ENCODE measurements at regions not wholly inside any gene's neighbourhood (a gene's known extent, or its start where the extent isn't known, plus 50 kb on each side); places are given as distances from the start of the nearest gene placed in this dataset.
"Not testable (repeated sequence)": the region's sequence is repeated elsewhere in the genome, so short reads cannot be mapped to it uniquely, and the experiment has no call there.

GRCh38 chrX:115840729-115841409, 279.9 kb downstream of the PLS3 start:
- H3K4me3 ChIP-seq (ENCODE audit: low read depth in 1 of 2, low read length in 2 of 2); H3K9me3 ChIP-seq (ENCODE audit: control insufficient read depth in 1 of 2, low read length in 2 of 2); H3K4me1 ChIP-seq (ENCODE audit: control insufficient read depth in 1 of 2, insufficient read depth in 2 of 2, low read length in 2 of 2); H3K36me3 ChIP-seq (ENCODE audit: control insufficient read depth in 1 of 2, insufficient read depth in 2 of 2, low read length in 2 of 2); H3K27ac ChIP-seq (ENCODE audit: low read length); H3K27me3 ChIP-seq (ENCODE audit: low read depth, low read length): not testable (repeated sequence)

GRCh38 chrX:115850986-115851385, 290.0 kb downstream of the PLS3 start:
- H3K4me3 ChIP-seq (ENCODE audit: low read depth in 1 of 2, low read length in 2 of 2) = not testable (repeated sequence)

GRCh38 chrX:115853260-115853659, 292.3 kb downstream of the PLS3 start:
- H3K27me3 ChIP-seq (ENCODE audit: low read depth, low read length); H3K36me3 ChIP-seq (ENCODE audit: control insufficient read depth in 1 of 2, insufficient read depth in 2 of 2, low read length in 2 of 2); H3K4me1 ChIP-seq (ENCODE audit: control insufficient read depth in 1 of 2, insufficient read depth in 2 of 2, low read length in 2 of 2); H3K27ac ChIP-seq (ENCODE audit: low read length); H3K4me3 ChIP-seq (ENCODE audit: low read depth in 1 of 2, low read length in 2 of 2); H3K9me3 ChIP-seq (ENCODE audit: control insufficient read depth in 1 of 2, low read length in 2 of 2): not testable (repeated sequence)

More at GRCh38 chrX:115850986-115851385, 290.0 kb downstream of the PLS3 start:
- H3K27me3 ChIP-seq (ENCODE audit: low read depth, low read length); H3K27ac ChIP-seq (ENCODE audit: low read length); H3K9me3 ChIP-seq (ENCODE audit: control insufficient read depth in 1 of 2, low read length in 2 of 2); H3K36me3 ChIP-seq (ENCODE audit: control insufficient read depth in 1 of 2, insufficient read depth in 2 of 2, low read length in 2 of 2); H3K4me1 ChIP-seq (ENCODE audit: control insufficient read depth in 1 of 2, insufficient read depth in 2 of 2, low read length in 2 of 2): not testable (repeated sequence)

- not testable (repeated sequence) for H3K27ac ChIP-seq (ENCODE audit: low read length); H3K4me1 ChIP-seq (ENCODE audit: control insufficient read depth in 1 of 2, insufficient read depth in 2 of 2, low read length in 2 of 2); H3K36me3 ChIP-seq (ENCODE audit: control insufficient read depth in 1 of 2, insufficient read depth in 2 of 2, low read length in 2 of 2); H3K27me3 ChIP-seq (ENCODE audit: low read depth, low read length); H3K4me3 ChIP-seq (ENCODE audit: low read depth in 1 of 2, low read length in 2 of 2); H3K9me3 ChIP-seq (ENCODE audit: control insufficient read depth in 1 of 2, low read length in 2 of 2)
These were observed 289.4 kb upstream of the AGTR2 start for GRCh38 chrX:115881170-115881569.

- H3K4me1 ChIP-seq (ENCODE audit: control insufficient read depth in 1 of 2, insufficient read depth in 2 of 2, low read length in 2 of 2); H3K27me3 ChIP-seq (ENCODE audit: low read depth, low read length); H3K36me3 ChIP-seq (ENCODE audit: control insufficient read depth in 1 of 2, insufficient read depth in 2 of 2, low read length in 2 of 2); H3K9me3 ChIP-seq (ENCODE audit: control insufficient read depth in 1 of 2, low read length in 2 of 2); H3K4me3 ChIP-seq (ENCODE audit: low read depth in 1 of 2, low read length in 2 of 2); H3K27ac ChIP-seq (ENCODE audit: low read length): not testable (repeated sequence)
These were observed 286.4 kb upstream of the AGTR2 start for GRCh38 chrX:115884121-115884520.

- H3K36me3 ChIP-seq (ENCODE audit: control insufficient read depth in 1 of 2, insufficient read depth in 2 of 2, low read length in 2 of 2); H3K4me3 ChIP-seq (ENCODE audit: low read depth in 1 of 2, low read length in 2 of 2); H3K4me1 ChIP-seq (ENCODE audit: control insufficient read depth in 1 of 2, insufficient read depth in 2 of 2, low read length in 2 of 2); H3K27me3 ChIP-seq (ENCODE audit: low read depth, low read length); H3K27ac ChIP-seq (ENCODE audit: low read length): not testable (repeated sequence)
- H3K9me3 ChIP-seq (ENCODE audit: control insufficient read depth in 1 of 2, low read length in 2 of 2) = peaks cover 0 to 11% of the 10 kb centered on the region in 2 donors
These were observed 282.5 kb upstream of the AGTR2 start for GRCh38 chrX:115888041-115888440.

- H3K9me3 ChIP-seq (ENCODE audit: control insufficient read depth in 1 of 2, low read length in 2 of 2) = peaks cover 0 to 12% of the 10 kb centered on the region in 2 donors
- not testable (repeated sequence) for H3K4me1 ChIP-seq (ENCODE audit: control insufficient read depth in 1 of 2, insufficient read depth in 2 of 2, low read length in 2 of 2); H3K4me3 ChIP-seq (ENCODE audit: low read depth in 1 of 2, low read length in 2 of 2); H3K36me3 ChIP-seq (ENCODE audit: control insufficient read depth in 1 of 2, insufficient read depth in 2 of 2, low read length in 2 of 2); H3K27ac ChIP-seq (ENCODE audit: low read length); H3K27me3 ChIP-seq (ENCODE audit: low read depth, low read length)
These were observed 282.0 kb upstream of the AGTR2 start for GRCh38 chrX:115888519-115888918.

GRCh38 chrX:115889121-115889890, 281.2 kb upstream of the AGTR2 start:
- Histone ChIP-seq H3K27ac (ENCODE audit: low read length) (no peak overlapping the region), H3K4me3 (ENCODE audit: low read depth in 1 of 2, low read length in 2 of 2) (no peak overlapping the region), H3K27me3 (ENCODE audit: low read depth, low read length) (no peaks in the 10 kb centered on the region), H3K36me3 (ENCODE audit: control insufficient read depth in 1 of 2, insufficient read depth in 2 of 2, low read length in 2 of 2) (peaks cover 0 to 10% of the 10 kb centered on the region in 2 donors), H3K4me1 (ENCODE audit: control insufficient read depth in 1 of 2, insufficient read depth in 2 of 2, low read length in 2 of 2) (no peaks in the 10 kb centered on the region), H3K9me3 (ENCODE audit: control insufficient read depth in 1 of 2, low read length in 2 of 2) (peaks cover 0 to 14% of the 10 kb centered on the region in 2 donors)

- Histone ChIP-seq H3K36me3 (ENCODE audit: control insufficient read depth in 1 of 2, insufficient read depth in 2 of 2, low read length in 2 of 2) (peaks cover 0 to 10% of the 10 kb centered on the region in 2 donors), H3K27ac (ENCODE audit: low read length) (no peak overlapping the region), H3K9me3 (ENCODE audit: control insufficient read depth in 1 of 2, low read length in 2 of 2) (peaks cover 0 to 19% of the 10 kb centered on the region in 2 donors), H3K4me3 (ENCODE audit: low read depth in 1 of 2, low read length in 2 of 2) (no peak overlapping the region), H3K4me1 (ENCODE audit: control insufficient read depth in 1 of 2, insufficient read depth in 2 of 2, low read length in 2 of 2) (no peaks in the 10 kb centered on the region), H3K27me3 (ENCODE audit: low read depth, low read length) (no peaks in the 10 kb centered on the region)
These were observed 278.4 kb upstream of the AGTR2 start for GRCh38 chrX:115892056-115892708.

- H3K9me3 ChIP-seq (ENCODE audit: control insufficient read depth in 1 of 2, low read length in 2 of 2) = peaks cover 0 to 21% of the 10 kb centered on the region in 2 donors
- no peak overlapping the region for H3K27ac ChIP-seq (ENCODE audit: low read length)
- H3K36me3 ChIP-seq (ENCODE audit: control insufficient read depth in 1 of 2, insufficient read depth in 2 of 2, low read length in 2 of 2) = peaks cover 0 to 10% of the 10 kb centered on the region in 2 donors
- H3K27me3 ChIP-seq (ENCODE audit: low read depth, low read length) = no peaks in the 10 kb centered on the region
- H3K4me1 ChIP-seq (ENCODE audit: control insufficient read depth in 1 of 2, insufficient read depth in 2 of 2, low read length in 2 of 2) = no peaks in the 10 kb centered on the region
- H3K4me3 ChIP-seq (ENCODE audit: low read depth in 1 of 2, low read length in 2 of 2) = no peak overlapping the region
These were observed 277.5 kb upstream of the AGTR2 start for GRCh38 chrX:115892787-115893671.

GRCh38 chrX:115894087-115894486, 276.5 kb upstream of the AGTR2 start:
- no peaks in the 10 kb centered on the region for H3K27me3 ChIP-seq (ENCODE audit: low read depth, low read length)
- H3K9me3 ChIP-seq (ENCODE audit: control insufficient read depth in 1 of 2, low read length in 2 of 2) = peaks cover 0 to 22% of the 10 kb centered on the region in 2 donors
- no peaks in the 10 kb centered on the region for H3K4me1 ChIP-seq (ENCODE audit: control insufficient read depth in 1 of 2, insufficient read depth in 2 of 2, low read length in 2 of 2)
- no peak overlapping the region for H3K27ac ChIP-seq (ENCODE audit: low read length)
- H3K36me3 ChIP-seq (ENCODE audit: control insufficient read depth in 1 of 2, insufficient read depth in 2 of 2, low read length in 2 of 2) = peaks cover 0 to 10% of the 10 kb centered on the region in 2 donors
- no peak overlapping the region for H3K4me3 ChIP-seq (ENCODE audit: low read depth in 1 of 2, low read length in 2 of 2)
